ENCODE measurements at regions not wholly inside any gene's neighbourhood (a gene's known extent, or its start where the extent isn't known, plus 50 kb on each side); places are given as distances from the start of the nearest gene placed in this dataset.

DNA sequence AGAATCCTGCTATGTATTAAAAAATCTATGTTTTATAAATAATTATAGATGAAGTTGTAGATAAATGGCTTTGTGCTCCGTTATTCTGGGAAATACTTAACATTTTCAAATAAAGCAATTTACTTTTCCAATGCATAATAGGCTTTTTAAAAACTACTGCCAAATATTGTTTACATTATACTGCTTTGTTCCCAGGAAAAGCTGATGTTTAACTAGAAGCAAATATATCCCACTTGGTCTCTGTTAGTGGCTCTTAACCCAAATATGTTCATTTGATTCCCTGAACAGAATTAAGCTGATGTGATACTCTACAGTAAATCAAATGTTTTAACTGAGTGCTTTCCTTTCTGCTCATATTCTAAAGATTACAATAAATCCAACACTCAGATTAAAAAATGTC is 326.3 kb downstream of the SLCO4C1 start:
- TF ChIP-seq NRF1 (IDR thresholded peaks at IDR 0.05; ENCODE audit: low read depth, low read length) (no peak), ATF2 (IDR thresholded peaks at IDR 0.05; ENCODE audit: low read length) (no peak), CTCF (IDR thresholded peaks at IDR 0.05; ENCODE audit: control extremely low read depth in 1 of 3, insufficient read depth in 1 of 3, low read depth in 1 of 3, low read length in 3 of 3) (no peak), EP300 (IDR thresholded peaks at IDR 0.05; ENCODE audit: borderline replicate concordance in 1 of 2, low read depth in 2 of 2, low read length in 2 of 2) (no peak), RXRA (IDR thresholded peaks at IDR 0.05; ENCODE audit: insufficient read depth, low read depth, low read length) (no peak)

All from H1 (cell line).